SK-N-MC (cell line): ENCODE measurements at regions not wholly inside any gene's neighbourhood (a gene's known extent, or its start where the extent isn't known, plus 50 kb on each side); places are given as distances from the start of the nearest gene placed in this dataset.
"Not testable (repeated sequence)": the region's sequence is repeated elsewhere in the genome, so short reads cannot be mapped to it uniquely, and the experiment has no call there.

Source experiments
- DNase-seq: peaks from one replicate; pipeline ENCODE4 v3.0.0-alpha.2; 2011; ENCODE audit warnings: low read depth, low spot score
- H3K27ac ChIP-seq: fragments of 200-600 bp; sonication (generic); 2 replicates; pipeline ENCODE4 v1.5.1; 2016; ENCODE audit warnings: mixed run types
- H3K36me3 ChIP-seq: fragments of 200-600 bp; sonication (generic); 2 replicates; pipeline ENCODE4 v1.6.1; 2017; ENCODE audit warnings: antibody characterized with exemption, low read length, mixed read lengths; ENCODE audit not compliant: insufficient read depth
- H3K4me3 ChIP-seq: fragments of 200-600 bp; sonication (generic); 2 replicates; pipeline ENCODE4 v1.5.1; 2016
- H3K9ac ChIP-seq: fragments of 200-600 bp; sonication (generic); 2 replicates; pipeline ENCODE4 v1.8.0; 2017; ENCODE audit warnings: mixed run types, mixed read lengths; ENCODE audit not compliant: insufficient read length
- H3K9me3 ChIP-seq: fragments of 200-600 bp; sonication (generic); 2 replicates; pipeline ENCODE4 v1.6.1; 2017; ENCODE audit warnings: low read depth, mild to moderate bottlenecking, antibody characterized with exemption, low read length, moderate library complexity, mixed read lengths
- EZH2 ChIP-seq: fragments of 200-600 bp; sonication (generic); IDR thresholded peaks from one replicate; pipeline ENCODE4 v1.6.1; 2017; ENCODE audit warnings: antibody characterized with exemption
- FOXP2 ChIP-seq: optimal IDR thresholded peaks from 2 replicates; pipeline ENCODE3; 2011; ENCODE audit warnings: mild to moderate bottlenecking, moderate library complexity; ENCODE audit not compliant: insufficient read depth; ENCODE audit errors: extremely low read length, control extremely low read depth
- POLR2AphosphoS5 ChIP-seq: IDR thresholded peaks from 2 replicates; pipeline ENCODE4 v1.6.1; 2012; ENCODE audit warnings: mild to moderate bottlenecking, low read depth, low read length, borderline replicate concordance

DNA sequence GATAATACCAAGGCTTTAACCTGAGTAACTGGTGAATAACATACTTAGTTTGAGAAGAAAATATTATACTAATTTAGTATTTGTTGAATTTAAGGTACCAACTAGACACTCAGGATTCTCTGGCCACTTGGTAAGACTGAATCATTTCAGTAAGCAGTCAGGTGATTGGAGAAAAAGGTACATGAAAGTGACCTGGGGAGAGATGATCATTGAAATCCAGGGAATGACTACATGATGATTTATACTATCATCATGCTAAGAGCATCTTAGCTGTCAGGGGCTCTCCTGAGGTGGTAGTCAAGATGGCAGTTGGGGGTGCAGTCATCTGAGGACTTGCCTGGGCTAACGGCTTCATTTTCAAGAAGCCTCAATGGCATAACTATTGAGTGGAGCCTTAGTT is 571.2 kb upstream of the ACVR2A start:
- DNase-seq = no peak
- no peak overlapping the region for H3K27ac ChIP-seq
- H3K4me3 ChIP-seq = no peak overlapping the region
- no peak for TF ChIP-seq POLR2AphosphoS5
- no peak for TF ChIP-seq EZH2
- no peak for TF ChIP-seq FOXP2
- H3K36me3 ChIP-seq = no peaks in the 10 kb centered on the region
- H3K9me3 ChIP-seq = no peaks in the 10 kb centered on the region
- no peak overlapping the region for H3K9ac ChIP-seq

DNA sequence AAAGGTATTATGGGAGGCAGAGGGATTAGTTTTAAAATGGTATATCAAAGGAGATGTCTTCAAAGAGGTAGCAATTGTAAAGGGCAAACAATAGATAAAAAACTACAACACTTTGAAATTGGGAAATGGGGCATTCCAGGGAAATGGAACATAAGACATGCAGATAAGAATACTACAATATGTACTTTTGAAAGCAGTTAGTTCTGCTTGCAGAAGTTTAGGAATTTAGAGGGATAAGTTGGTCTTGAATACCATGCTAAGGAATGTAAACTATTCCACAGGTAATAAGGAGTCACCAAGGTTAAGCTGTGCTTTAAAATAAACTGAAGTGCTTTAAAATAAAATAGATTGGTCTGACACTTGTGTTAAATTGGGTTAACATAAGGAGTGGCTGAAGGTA is 571.7 kb upstream of the ACVR2A start:
- Histone ChIP-seq H3K27ac (no peak overlapping the region), H3K4me3 (no peak overlapping the region), H3K9me3 (no peaks in the 10 kb centered on the region), H3K9ac (no peak overlapping the region), H3K36me3 (no peaks in the 10 kb centered on the region)
- TF ChIP-seq POLR2AphosphoS5 (no peak), FOXP2 (no peak), EZH2 (no peak)
- no peak for DNase-seq

- not testable (repeated sequence) for H3K36me3 ChIP-seq, H3K4me3 ChIP-seq, H3K27ac ChIP-seq, H3K9ac ChIP-seq, DNase-seq, H3K9me3 ChIP-seq
These were observed 575.2 kb upstream of the ACVR2A start for GRCh38 chr2:147269581-147269980.

DNA sequence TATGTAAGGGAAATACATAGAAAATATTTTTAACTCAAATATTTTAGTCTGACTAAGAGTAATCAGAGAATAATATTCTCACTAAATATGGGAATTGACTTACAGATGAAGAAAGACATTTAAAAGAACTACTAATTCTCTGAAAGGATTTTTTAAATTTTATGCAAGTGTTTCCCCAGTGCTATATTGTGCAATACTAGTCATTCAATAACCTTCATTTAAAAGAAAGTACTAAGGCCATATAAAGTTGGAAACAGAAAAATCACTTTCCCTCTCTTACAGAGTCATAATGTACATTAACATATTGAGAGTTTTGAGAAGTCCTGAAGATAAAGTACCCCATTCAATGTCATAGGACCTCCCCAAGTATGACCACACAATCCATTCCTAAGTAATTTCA is 584.6 kb upstream of the ACVR2A start:
- Histone ChIP-seq H3K36me3 (no peaks in the 10 kb centered on the region), H3K27ac (no peak overlapping the region), H3K9me3 (no peaks in the 10 kb centered on the region), H3K4me3 (no peak overlapping the region), H3K9ac (no peak overlapping the region)
- TF ChIP-seq POLR2AphosphoS5 = no peak
- TF ChIP-seq EZH2 = no peak
- no peak for TF ChIP-seq FOXP2
- DNase-seq = no peak

DNA sequence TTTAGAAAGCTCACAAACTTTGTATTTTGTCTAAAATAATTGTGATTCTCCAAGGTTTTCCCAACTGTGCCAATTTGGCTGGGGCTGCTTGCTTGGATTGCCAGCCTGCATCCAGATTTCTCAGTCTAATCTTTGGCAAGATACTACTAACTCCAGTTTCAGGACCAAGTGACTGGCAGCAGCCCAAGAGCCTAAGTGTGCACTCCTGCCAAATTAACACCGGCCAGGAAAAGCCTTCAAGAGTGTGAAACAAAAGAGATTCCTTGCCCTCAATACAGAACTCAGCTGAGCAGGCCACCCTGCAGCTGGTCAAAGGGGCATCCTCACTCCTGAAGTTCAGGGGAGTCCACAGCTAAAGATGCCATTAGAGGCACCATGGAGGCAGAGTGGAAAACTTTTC is 589.0 kb upstream of the ACVR2A start:
- H3K9ac ChIP-seq = no peak overlapping the region
- no peak for DNase-seq
- no peaks in the 10 kb centered on the region for H3K36me3 ChIP-seq
- no peak for TF ChIP-seq FOXP2
- no peak for TF ChIP-seq POLR2AphosphoS5
- no peak for TF ChIP-seq EZH2
- H3K9me3 ChIP-seq = no peaks in the 10 kb centered on the region
- no peak overlapping the region for H3K4me3 ChIP-seq
- no peak overlapping the region for H3K27ac ChIP-seq

DNA sequence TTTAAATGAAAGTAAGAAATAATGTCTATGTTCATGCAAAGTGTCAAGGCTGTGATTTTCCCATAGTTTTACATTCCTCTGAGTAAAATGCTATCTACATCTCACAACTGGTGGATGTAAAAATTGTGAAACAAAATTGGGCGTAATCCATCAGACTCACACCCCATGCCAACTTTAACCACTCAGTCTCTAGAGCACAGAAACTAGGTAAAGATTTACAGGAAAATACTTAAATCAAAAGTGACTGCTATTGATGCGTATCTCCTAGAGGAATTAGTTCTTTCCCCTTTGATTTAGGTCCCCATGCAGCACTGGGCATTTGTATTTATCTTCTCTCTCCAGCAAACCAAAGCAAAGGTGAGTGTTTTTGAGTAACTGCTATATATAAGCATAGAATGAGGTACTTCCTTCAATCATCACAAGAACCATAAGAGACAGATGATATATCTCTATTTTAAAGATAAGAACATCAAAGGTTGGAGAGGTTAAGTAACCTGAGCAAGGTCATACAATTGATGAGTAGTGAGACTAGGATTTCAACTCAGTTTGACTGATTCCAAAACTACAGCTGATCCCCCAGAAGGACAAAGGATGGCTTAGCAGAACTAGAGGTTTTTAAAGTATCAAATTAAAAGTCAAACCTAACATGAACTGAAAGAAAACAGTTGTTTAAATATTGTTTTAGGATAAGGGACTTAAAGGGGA is 594.0 kb upstream of the ACVR2A start:
- no peak overlapping the region for H3K27ac ChIP-seq
- H3K4me3 ChIP-seq = no peak overlapping the region
- H3K9ac ChIP-seq = no peak overlapping the region
- DNase-seq = no peak
- H3K9me3 ChIP-seq = no peaks in the 10 kb centered on the region
- no peaks in the 10 kb centered on the region for H3K36me3 ChIP-seq
- TF ChIP-seq FOXP2 (no peak), POLR2AphosphoS5 (no peak), EZH2 (no peak)

GRCh38 chr2:147247749-147248148 is 597.1 kb upstream of the ACVR2A start:
- no peak for TF ChIP-seq FOXP2
- no peak for TF ChIP-seq EZH2
- no peak for TF ChIP-seq POLR2AphosphoS5
- Histone ChIP-seq H3K9me3 (no peaks in the 10 kb centered on the region), H3K9ac (no peak overlapping the region), H3K36me3 (no peaks in the 10 kb centered on the region), H3K27ac (no peak overlapping the region), H3K4me3 (no peak overlapping the region)
- DNase-seq = no peak

DNA sequence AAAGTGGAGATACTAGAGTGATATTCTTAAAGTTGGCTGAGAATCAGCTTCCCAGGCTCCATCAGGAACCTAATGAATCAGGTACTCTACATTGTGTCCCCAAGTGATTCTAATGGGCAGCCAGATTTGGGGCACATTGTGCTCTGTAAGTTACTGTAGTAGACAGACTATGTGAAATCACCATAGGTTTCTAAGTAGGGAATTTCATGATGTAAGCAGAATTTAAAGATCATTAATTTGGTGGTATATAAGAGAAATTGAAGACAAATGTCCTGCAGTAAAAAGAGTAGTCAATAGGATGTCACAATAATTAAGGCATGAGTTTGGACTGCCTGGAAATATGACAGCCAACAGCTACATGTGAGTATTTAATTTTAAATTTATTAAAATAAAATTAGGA is 602.4 kb upstream of the ACVR2A start:
- H3K9me3 ChIP-seq = no peaks in the 10 kb centered on the region
- H3K9ac ChIP-seq = no peak overlapping the region
- no peak overlapping the region for H3K27ac ChIP-seq
- DNase-seq = no peak
- no peaks in the 10 kb centered on the region for H3K36me3 ChIP-seq
- TF ChIP-seq EZH2 (no peak), POLR2AphosphoS5 (no peak), FOXP2 (no peak)
- H3K4me3 ChIP-seq = no peak overlapping the region

- H3K27ac ChIP-seq = no peak overlapping the region
- TF ChIP-seq POLR2AphosphoS5 = no peak
- no peaks in the 10 kb centered on the region for H3K9me3 ChIP-seq
- no peak overlapping the region for H3K9ac ChIP-seq
- no peak overlapping the region for H3K4me3 ChIP-seq
- no peak for DNase-seq
- H3K36me3 ChIP-seq = no peaks in the 10 kb centered on the region
These were observed 608.2 kb upstream of the ACVR2A start for GRCh38 chr2:147236601-147237000.

GRCh38 chr2:147232225-147232669 is 612.6 kb upstream of the ACVR2A start:
- no peak for DNase-seq
- Histone ChIP-seq H3K9me3 (no peaks in the 10 kb centered on the region), H3K4me3 (no peak overlapping the region), H3K27ac (no peak overlapping the region), H3K36me3 (no peaks in the 10 kb centered on the region), H3K9ac (no peak overlapping the region)
- no peak for TF ChIP-seq FOXP2
- TF ChIP-seq EZH2 = no peak
